ENCODE measurements at regions not wholly inside any gene's neighbourhood (a gene's known extent, or its start where the extent isn't known, plus 50 kb on each side); places are given as distances from the start of the nearest gene placed in this dataset.

DNA sequence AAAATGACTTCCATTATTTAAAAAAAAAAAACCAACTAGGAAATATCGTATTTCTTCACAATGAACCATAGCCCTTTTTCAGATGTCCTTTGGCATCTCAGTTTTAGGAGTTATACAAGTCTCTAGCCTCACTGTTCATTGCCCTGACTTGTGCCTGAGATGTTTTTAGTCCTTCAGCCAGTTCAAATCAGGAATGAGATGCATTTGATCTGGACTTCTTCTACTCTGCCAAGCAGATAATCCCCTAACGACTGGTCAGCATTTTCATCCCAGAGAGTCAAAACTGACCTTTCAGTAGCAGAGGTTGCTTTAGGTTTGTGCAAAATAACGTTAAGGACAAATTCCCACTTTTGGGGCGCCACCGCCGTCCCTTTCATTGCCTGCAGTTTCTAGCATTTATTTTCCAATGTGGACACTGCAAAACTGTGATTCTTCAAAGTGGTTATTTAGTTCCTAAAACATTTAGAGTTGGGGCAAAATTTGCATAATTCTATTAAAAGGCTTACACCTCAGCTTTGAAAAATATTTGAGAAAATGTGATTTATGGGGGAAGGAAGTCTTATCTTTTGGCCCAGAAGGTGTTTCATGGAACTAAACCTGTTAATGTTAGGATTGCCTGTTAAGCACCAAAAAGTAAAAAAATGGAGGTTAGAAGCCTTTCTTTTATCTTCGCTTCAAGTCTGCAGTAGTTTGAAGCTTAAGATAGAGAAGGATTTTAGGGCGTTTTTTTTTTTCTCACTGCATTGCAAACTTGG is 152.0 kb upstream of the SGK1 start:
- Histone ChIP-seq H3K27me3 (ENCODE audit: control insufficient read depth in 3 of 3, insufficient read depth in 3 of 3, low read depth in 1 of 3, low read length in 3 of 3) (no peaks in the 10 kb centered on the region), H2BK5ac (ENCODE audit: low read length) (no peak overlapping the region), H3K4ac (ENCODE audit: low read length) (no peak overlapping the region), H3K23ac (ENCODE audit: low read depth, low read length, poor library complexity) (no peak overlapping the region), H3K9ac (ENCODE audit: low read depth, low read length, poor library complexity) (no peak overlapping the region), H2BK120ac (ENCODE audit: low read depth, low read length) (no peak overlapping the region), H2BK12ac (ENCODE audit: low read length) (no peak overlapping the region), H2AK5ac (ENCODE audit: low read depth, low read length) (no peak overlapping the region), H2AFZ (ENCODE audit: low read length) (no peak overlapping the region), H4K8ac (ENCODE audit: low read depth, low read length) (no peak overlapping the region), H3K9me3 (replicated peaks in 1 of 2; ENCODE audit: control insufficient read depth in 2 of 2, insufficient read depth in 1 of 2, low read depth in 1 of 2, low read length in 2 of 2) (no peaks in the 10 kb centered on the region), H4K91ac (ENCODE audit: low read depth, low read length, poor library complexity) (no peak overlapping the region), H3K4me3 (ENCODE audit: low read length in 2 of 2) (no peak overlapping the region), H3K36me3 (replicated peaks in 1 of 2; ENCODE audit: control insufficient read depth in 2 of 2, insufficient read depth in 2 of 2, low read length in 2 of 2) (no peaks in the 10 kb centered on the region), H3K27ac (replicated peaks; ENCODE audit: low read length) (no peak overlapping the region), H3K14ac (ENCODE audit: low read length) (no peak overlapping the region), H3K4me2 (ENCODE audit: insufficient read depth, low read length, poor library complexity, severe bottlenecking) (no peak overlapping the region), H3K18ac (ENCODE audit: low read length) (no peak overlapping the region), H3K79me1 (ENCODE audit: low read depth, low read length) (no peaks in the 10 kb centered on the region), H2BK15ac (ENCODE audit: low read length) (no peak overlapping the region), H3K4me1 (ENCODE audit: control insufficient read depth in 2 of 2, insufficient read depth in 1 of 2, low read depth in 1 of 2, low read length in 2 of 2) (peaks cover under 1 to 5% of the 10 kb centered on the region in 2 donors)
- no peak for DNase-seq (ENCODE audit: low spot score)
- no CpG with 5 or more reads among the region's 8 CpGs for WGBS, 2 donors (ENCODE audit: extremely low coverage in 2 of 2, insufficient read length in 2 of 2, insufficient replicate concordance in 1 of 2)

DNA sequence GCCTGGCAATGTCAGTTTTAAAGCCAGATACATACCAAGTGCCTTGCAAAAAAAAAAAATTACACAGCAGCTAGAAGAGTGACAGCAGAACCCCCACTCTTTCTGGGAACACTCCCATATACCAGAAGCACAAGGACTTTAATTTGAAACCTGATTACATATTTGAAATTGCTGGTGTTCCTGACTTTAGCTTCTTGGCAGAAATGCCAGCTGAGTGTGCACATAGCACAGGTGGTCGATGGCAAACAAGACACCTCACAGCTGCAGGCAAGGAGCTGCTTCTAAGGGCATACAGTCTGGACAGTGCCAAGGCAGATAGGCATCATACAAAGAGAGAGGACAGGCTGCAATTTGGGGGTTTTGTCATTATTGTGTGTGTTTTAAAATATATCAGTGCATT is 150.7 kb upstream of the SGK1 start:
- Histone ChIP-seq H3K9ac (ENCODE audit: low read depth, low read length, poor library complexity) (no peak overlapping the region), H3K27ac (replicated peaks; ENCODE audit: low read length) (no peak overlapping the region), H2BK12ac (ENCODE audit: low read length) (no peak overlapping the region), H3K18ac (ENCODE audit: low read length) (no peak overlapping the region), H3K23ac (ENCODE audit: low read depth, low read length, poor library complexity) (no peak overlapping the region), H2BK120ac (ENCODE audit: low read depth, low read length) (no peak overlapping the region), H3K36me3 (replicated peaks in 1 of 2; ENCODE audit: control insufficient read depth in 2 of 2, insufficient read depth in 2 of 2, low read length in 2 of 2) (no peaks in the 10 kb centered on the region), H4K91ac (ENCODE audit: low read depth, low read length, poor library complexity) (no peak overlapping the region), H3K4me3 (ENCODE audit: low read length in 2 of 2) (no peak overlapping the region), H3K4me2 (ENCODE audit: insufficient read depth, low read length, poor library complexity, severe bottlenecking) (no peak overlapping the region), H3K14ac (ENCODE audit: low read length) (no peak overlapping the region), H4K8ac (ENCODE audit: low read depth, low read length) (no peak overlapping the region), H2BK5ac (ENCODE audit: low read length) (no peak overlapping the region), H3K79me1 (ENCODE audit: low read depth, low read length) (no peaks in the 10 kb centered on the region), H3K4ac (ENCODE audit: low read length) (no peak overlapping the region), H2AFZ (ENCODE audit: low read length) (no peak overlapping the region), H2AK5ac (ENCODE audit: low read depth, low read length) (no peak overlapping the region), H3K27me3 (ENCODE audit: control insufficient read depth in 3 of 3, insufficient read depth in 3 of 3, low read depth in 1 of 3, low read length in 3 of 3) (no peaks in the 10 kb centered on the region), H3K9me3 (replicated peaks in 1 of 2; ENCODE audit: control insufficient read depth in 2 of 2, insufficient read depth in 1 of 2, low read depth in 1 of 2, low read length in 2 of 2) (no peaks in the 10 kb centered on the region), H2BK15ac (ENCODE audit: low read length) (no peak overlapping the region), H3K4me1 (ENCODE audit: control insufficient read depth in 2 of 2, insufficient read depth in 1 of 2, low read depth in 1 of 2, low read length in 2 of 2) (peaks cover 3% of the 10 kb centered on the region in 2 donors)
- DNase-seq (ENCODE audit: low spot score) = no peak
- no CpG with 5 or more reads among the region's 1 CpG for WGBS, 2 donors (ENCODE audit: extremely low coverage in 2 of 2, insufficient read length in 2 of 2, insufficient replicate concordance in 1 of 2)

DNA sequence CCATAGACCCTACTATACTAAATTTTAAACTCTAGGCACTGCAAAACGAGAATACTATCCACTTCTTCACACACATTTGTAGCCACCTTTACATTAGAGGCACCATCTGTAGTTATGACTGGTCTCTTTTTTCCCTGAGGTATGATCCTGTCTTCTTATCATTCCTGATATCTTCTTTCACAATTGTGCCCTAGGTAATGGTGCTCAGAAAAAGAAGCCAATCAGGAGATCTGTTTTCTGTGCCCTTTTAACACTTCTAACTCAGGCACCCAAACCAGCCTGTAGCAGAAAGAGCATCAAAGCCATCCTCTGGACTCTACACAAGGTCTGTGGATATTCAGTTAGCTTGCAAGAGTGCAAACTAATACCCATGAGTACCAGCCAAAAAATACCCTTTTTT is 149.7 kb upstream of the SGK1 start:
- no peak overlapping the region for H3K9ac ChIP-seq (ENCODE audit: low read depth, low read length, poor library complexity)
- H3K23ac ChIP-seq (ENCODE audit: low read depth, low read length, poor library complexity) = no peak overlapping the region
- no peak overlapping the region for H2BK5ac ChIP-seq (ENCODE audit: low read length)
- H3K79me1 ChIP-seq (ENCODE audit: low read depth, low read length) = no peaks in the 10 kb centered on the region
- no peaks in the 10 kb centered on the region for H3K27me3 ChIP-seq (ENCODE audit: control insufficient read depth in 3 of 3, insufficient read depth in 3 of 3, low read depth in 1 of 3, low read length in 3 of 3)
- DNase-seq (ENCODE audit: low spot score) = no peak
- H2AK5ac ChIP-seq (ENCODE audit: low read depth, low read length) = no peak overlapping the region
- H2BK15ac ChIP-seq (ENCODE audit: low read length) = no peak overlapping the region
- H3K18ac ChIP-seq (ENCODE audit: low read length) = no peak overlapping the region
- H3K4me1 ChIP-seq (ENCODE audit: control insufficient read depth in 2 of 2, insufficient read depth in 1 of 2, low read depth in 1 of 2, low read length in 2 of 2) = peaks cover 3% of the 10 kb centered on the region in 2 donors
- no peak overlapping the region for H3K27ac ChIP-seq (replicated peaks; ENCODE audit: low read length)
- no peak overlapping the region for H4K91ac ChIP-seq (ENCODE audit: low read depth, low read length, poor library complexity)
- H3K4me3 ChIP-seq (ENCODE audit: low read length in 2 of 2) = no peak overlapping the region
- H4K8ac ChIP-seq (ENCODE audit: low read depth, low read length) = no peak overlapping the region
- no CpG with 5 or more reads among the region's 1 CpG for WGBS, 2 donors (ENCODE audit: extremely low coverage in 2 of 2, insufficient read length in 2 of 2, insufficient replicate concordance in 1 of 2)
- no peaks in the 10 kb centered on the region for H3K9me3 ChIP-seq (replicated peaks in 1 of 2; ENCODE audit: control insufficient read depth in 2 of 2, insufficient read depth in 1 of 2, low read depth in 1 of 2, low read length in 2 of 2)
- no peak overlapping the region for H3K4me2 ChIP-seq (ENCODE audit: insufficient read depth, low read length, poor library complexity, severe bottlenecking)
- H2BK12ac ChIP-seq (ENCODE audit: low read length) = no peak overlapping the region
- H2AFZ ChIP-seq (ENCODE audit: low read length) = no peak overlapping the region
- no peak overlapping the region for H3K4ac ChIP-seq (ENCODE audit: low read length)
- no peak overlapping the region for H3K14ac ChIP-seq (ENCODE audit: low read length)
- no peaks in the 10 kb centered on the region for H3K36me3 ChIP-seq (replicated peaks in 1 of 2; ENCODE audit: control insufficient read depth in 2 of 2, insufficient read depth in 2 of 2, low read length in 2 of 2)
- H2BK120ac ChIP-seq (ENCODE audit: low read depth, low read length) = no peak overlapping the region

DNA sequence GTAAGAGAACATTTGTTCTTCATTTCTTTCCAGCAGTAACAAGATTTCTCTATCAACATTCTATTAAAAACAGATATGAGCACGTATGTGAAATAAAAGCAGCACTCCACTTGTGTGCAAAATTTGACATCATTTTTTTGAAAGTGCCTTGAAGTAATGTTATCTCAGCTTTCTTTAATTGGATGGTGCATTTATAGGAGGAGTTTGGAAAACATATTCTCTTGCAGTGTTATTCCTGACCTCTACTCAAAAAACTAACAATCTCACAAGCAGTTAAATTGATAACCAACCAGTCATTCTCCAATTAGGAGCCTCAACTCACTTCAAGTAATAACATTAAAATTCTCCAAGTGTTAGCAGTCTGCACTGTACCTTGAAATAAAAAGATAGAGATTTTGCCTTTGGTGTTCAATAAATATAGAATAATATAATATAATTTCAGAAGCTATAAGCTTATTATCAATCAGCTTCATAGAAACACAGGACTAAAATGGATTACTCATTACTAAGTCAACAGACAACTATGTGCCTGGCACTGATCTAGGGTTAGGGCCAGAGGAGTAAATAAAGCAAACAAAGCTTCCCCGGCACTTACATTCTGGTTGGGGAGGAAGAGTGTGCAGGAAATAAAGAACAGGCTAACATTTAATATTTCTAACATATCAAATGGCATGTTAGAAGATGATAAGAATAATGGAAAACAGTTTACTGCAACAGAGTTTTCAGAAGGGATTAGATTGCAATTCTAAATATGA is 149.0 kb upstream of the SGK1 start:
- Histone ChIP-seq H3K9me3 (replicated peaks in 1 of 2; ENCODE audit: control insufficient read depth in 2 of 2, insufficient read depth in 1 of 2, low read depth in 1 of 2, low read length in 2 of 2) (no peaks in the 10 kb centered on the region), H3K4ac (ENCODE audit: low read length) (no peak overlapping the region), H3K27me3 (ENCODE audit: control insufficient read depth in 3 of 3, insufficient read depth in 3 of 3, low read depth in 1 of 3, low read length in 3 of 3) (no peaks in the 10 kb centered on the region), H3K36me3 (replicated peaks in 1 of 2; ENCODE audit: control insufficient read depth in 2 of 2, insufficient read depth in 2 of 2, low read length in 2 of 2) (no peaks in the 10 kb centered on the region), H2BK12ac (ENCODE audit: low read length) (no peak overlapping the region), H3K4me2 (ENCODE audit: insufficient read depth, low read length, poor library complexity, severe bottlenecking) (no peak overlapping the region), H2AK5ac (ENCODE audit: low read depth, low read length) (no peak overlapping the region), H2BK120ac (ENCODE audit: low read depth, low read length) (no peak overlapping the region), H3K27ac (replicated peaks; ENCODE audit: low read length) (no peak overlapping the region), H2BK5ac (ENCODE audit: low read length) (no peak overlapping the region), H3K9ac (ENCODE audit: low read depth, low read length, poor library complexity) (no peak overlapping the region), H2BK15ac (ENCODE audit: low read length) (no peak overlapping the region), H3K18ac (ENCODE audit: low read length) (no peak overlapping the region), H3K14ac (ENCODE audit: low read length) (no peak overlapping the region), H3K23ac (ENCODE audit: low read depth, low read length, poor library complexity) (no peak overlapping the region), H3K79me1 (ENCODE audit: low read depth, low read length) (no peaks in the 10 kb centered on the region), H3K4me1 (ENCODE audit: control insufficient read depth in 2 of 2, insufficient read depth in 1 of 2, low read depth in 1 of 2, low read length in 2 of 2) (peaks cover 3% of the 10 kb centered on the region in 2 donors), H4K8ac (ENCODE audit: low read depth, low read length) (no peak overlapping the region), H4K91ac (ENCODE audit: low read depth, low read length, poor library complexity) (no peak overlapping the region), H3K4me3 (ENCODE audit: low read length in 2 of 2) (no peak overlapping the region), H2AFZ (ENCODE audit: low read length) (no peak overlapping the region)
- WGBS, 2 donors (ENCODE audit: extremely low coverage in 2 of 2, insufficient read length in 2 of 2, insufficient replicate concordance in 1 of 2) = no CpG with 5 or more reads among the region's 2 CpGs
- no peak for DNase-seq (ENCODE audit: low spot score)

All from neuronal stem cell (in vitro differentiated cells).